GM12878 (cell line): ENCODE measurements at regions not wholly inside any gene's neighbourhood (a gene's known extent, or its start where the extent isn't known, plus 50 kb on each side); places are given as distances from the start of the nearest gene placed in this dataset.

Experiments used
- ATAC-seq: fragments of 200-7000 bp; cut with Tn5 transposase; 3 replicates; pipeline ENCODE4 v1.9.1; 2020; ENCODE audit warnings: mild to moderate bottlenecking, moderate library complexity
- BruUV-seq: library from RNA; stranded (reverse); fragments of 400-500 nt; replicated peaks from 2 replicates; lab custom pipeline; 2021; lab: Mats Ljungman, UMichigan
- CTCF ChIA-PET: fragments of 300-600 bp; sonication (Branson Sonifier 250); formaldehyde crosslinking; extraction: SDS; loops from one replicate; lab custom pipeline; 2021; ENCODE audit warnings: inconsistent platforms; lab: Yijun Ruan, JAX
- POLR2A ChIA-PET: fragments of 350-600 bp; formaldehyde crosslinking; extraction: SDS; loops from one replicate; lab custom pipeline; 2021; ENCODE audit warnings: inconsistent platforms; lab: Charles Lee
- RAD21 ChIA-PET: fragments of 300-600 bp; sonication (Branson Sonifier 250); formaldehyde crosslinking; loops from one replicate; lab custom pipeline; 2023; ENCODE audit warnings: antibody characterized with exemption; ENCODE audit not compliant: unreplicated experiment; lab: Charles Lee
- SMC1A ChIA-PET: fragments of 300-600 bp; sonication (Branson Sonifier 250); formaldehyde crosslinking; loops from one replicate; lab custom pipeline; 2023; ENCODE audit not compliant: unreplicated experiment, uncharacterized antibody; lab: Charles Lee
- DNase-seq: peaks from one replicate; pipeline ENCODE4 v3.0.0-alpha.2; 2011; ENCODE audit warnings: low read depth, low spot score
- FAIRE-seq: peaks from 3 replicates; lab custom pipeline; 2011; peaks lifted over from hg19 to GRCh38; lab: Jason Lieb, UNC
- H2AFZ ChIP-seq: 2 replicates; pipeline ENCODE4 v1.6.0; 2011; ENCODE audit warnings: low read depth, low read length, control low read depth; ENCODE audit not compliant: control insufficient read depth
- H3K27ac ChIP-seq: 2 replicates; pipeline ENCODE4 v1.5.1; 2011; ENCODE audit warnings: control low read depth; ENCODE audit not compliant: control insufficient read depth, insufficient read depth
- H3K27me3 ChIP-seq, 2 experiments: replicated peaks in 1 of 2; 2 replicates each; pipeline versions ENCODE4 v1.6.0 to v1.6.1; 2011; ENCODE audit warnings: low read length in 1 of 2; ENCODE audit not compliant: control insufficient read depth in 2 of 2, insufficient read depth in 2 of 2
- H3K36me3 ChIP-seq, 2 experiments: 2 replicates each; pipeline ENCODE4 v1.5.1; 2011; ENCODE audit warnings: low read length in 1 of 2; ENCODE audit not compliant: control insufficient read depth in 2 of 2, insufficient read depth in 2 of 2
- H3K4me1 ChIP-seq: 2 replicates; pipeline ENCODE4 v1.6.1; 2011; ENCODE audit warnings: mild to moderate bottlenecking, low read length, moderate library complexity, mixed read lengths; ENCODE audit not compliant: control insufficient read depth, insufficient read depth
- H3K4me2 ChIP-seq: 2 replicates; pipeline ENCODE4 v1.6.0; 2011; ENCODE audit warnings: control low read depth; ENCODE audit not compliant: control insufficient read depth, insufficient read depth
- H3K4me3 ChIP-seq: fragments of 200-600 bp; sonication (generic); 2 replicates; pipeline ENCODE4 v1.5.1; 2016
- H3K79me2 ChIP-seq: 2 replicates; pipeline ENCODE4 v1.6.0; 2011; ENCODE audit warnings: low read length; ENCODE audit not compliant: control insufficient read depth, insufficient read depth
- H3K9ac ChIP-seq: 2 replicates; pipeline ENCODE4 v1.8.0; 2011; ENCODE audit warnings: low read length, control low read depth, mixed read lengths; ENCODE audit not compliant: control insufficient read depth, insufficient read depth
- H3K9me3 ChIP-seq: replicated peaks from 3 replicates; pipeline ENCODE4 v1.5.1; 2011; ENCODE audit warnings: mild to moderate bottlenecking, low read length; ENCODE audit not compliant: control insufficient read depth, insufficient read depth
- H4K20me1 ChIP-seq: 2 replicates; pipeline ENCODE4 v1.6.0; 2011; ENCODE audit not compliant: control insufficient read depth, insufficient read depth
- RCOR1 ChIP-seq: conservative IDR thresholded peaks from 2 replicates; pipeline ENCODE4 v1.6.1; 2012; ENCODE audit warnings: low read depth, low read length, improper control_type of control experiment
- SIX5 ChIP-seq: IDR thresholded peaks from 2 replicates; pipeline ENCODE4 v1.6.1; 2011; ENCODE audit warnings: mild to moderate bottlenecking, low read depth, low read length, moderate library complexity; ENCODE audit not compliant: severe bottlenecking
- SMAD1 ChIP-seq: fragments of 450-650 bp; IDR thresholded peaks from 2 replicates; pipeline ENCODE4 v1.6.1; 2018; ENCODE audit warnings: mild to moderate bottlenecking, low read depth; ENCODE audit not compliant: partially characterized antibody
- SUPT20H ChIP-seq: IDR thresholded peaks from 2 replicates; pipeline ENCODE4 v1.6.1; 2011; ENCODE audit warnings: low read depth, mild to moderate bottlenecking, low read length, moderate library complexity, borderline replicate concordance; ENCODE audit not compliant: control insufficient read depth
- WGBS: methylation state at CpG from one replicate; pipeline ENCODE4 v1.1.6; 2016; ENCODE audit warnings: low lambda C conversion rate; ENCODE audit not compliant: insufficient replicate concordance, insufficient coverage; ENCODE audit errors: missing lambda C conversion rate; 5-methylcytosine and 5-hydroxymethylcytosine counted together
- in situ Hi-C: fragments of 300-500 bp; cut with MboI; formaldehyde crosslinking; loops from 9 replicates; pipeline ENCODE4 v1.14.3; 2018; ENCODE audit warnings: mixed read lengths
- intact Hi-C: fragments of 100-400 bp; cut with micrococcal nuclease; formaldehyde crosslinking; loops from one replicate; pipeline ENCODE4 v1.14.2; 2022; ENCODE audit not compliant: unreplicated experiment

DNA sequence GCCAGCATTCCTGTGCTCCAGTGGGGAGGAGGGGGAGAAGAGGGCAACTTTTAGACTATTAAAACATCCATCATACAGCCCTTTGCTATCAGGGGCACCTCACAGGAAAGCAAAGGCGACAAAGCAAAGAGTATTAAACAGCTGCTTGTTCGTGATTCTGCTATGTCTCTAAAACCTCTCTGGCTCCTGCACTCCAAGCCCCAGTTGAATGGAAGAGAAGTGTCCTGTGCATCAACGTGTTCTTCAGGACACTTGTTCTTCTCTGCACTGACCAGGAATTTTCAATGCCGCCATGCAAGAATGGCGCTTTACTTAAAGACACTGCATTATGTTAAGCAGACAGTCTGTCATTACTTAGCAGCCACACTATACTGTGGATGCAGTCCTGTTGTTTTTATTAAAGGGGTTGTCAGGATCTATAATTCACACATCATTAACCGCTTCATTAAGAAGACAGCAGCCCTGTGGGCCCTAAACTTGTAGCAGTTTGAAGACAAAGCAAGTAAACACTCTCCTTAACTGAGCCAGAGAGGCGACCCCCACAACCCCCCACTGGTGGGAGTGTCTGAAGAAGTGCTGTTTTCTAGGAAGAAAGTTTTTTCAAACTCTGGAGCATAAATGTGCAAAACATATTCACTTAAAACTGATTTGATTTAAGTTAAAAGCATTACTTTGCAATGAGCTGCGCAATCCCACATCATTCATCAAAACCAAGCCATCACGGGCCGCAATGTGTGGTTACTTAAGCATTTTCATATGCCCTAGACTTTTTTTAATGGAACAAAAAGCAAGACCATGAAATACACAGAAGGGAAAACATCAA lies 164.5 kb downstream of the ZNF608 start:
- ChIA-PET SMC1A (no interaction called here), POLR2A (no interaction called here), CTCF (no interaction called here), RAD21 (no interaction called here)
- BruUV-seq: no TSS peak
- ATAC-seq (no peak), DNase-seq (no peak), FAIRE-seq (no peak)
- Histone ChIP-seq H3K9me3 (no peaks in the 10 kb centered on the region; the same call in 2 of the 3 replicates), H3K27ac (no peak overlapping the region), H2AFZ (no peak overlapping the region), H4K20me1 (no peaks in the 10 kb centered on the region), H3K4me3 (no peak overlapping the region), H3K4me1 (peaks cover 16% of the 10 kb centered on the region; the same call in 1 of the 2 replicates), H3K9ac (no peak overlapping the region), H3K36me3 (no peaks in the 10 kb centered on the region; a peak in 1 of 4 replicates), H3K79me2 (no peaks in the 10 kb centered on the region), H3K27me3 (peaks cover 0 to 8% of the 10 kb centered on the region in 2 experiments), H3K4me2 (no peak overlapping the region)
- TF ChIP-seq SIX5 (no peak), SMAD1 (no peak), RCOR1 (no peak), SUPT20H (no peak)
- intact Hi-C loops: loop anchor here (2.0 to 5.0 kb wide), 4 partner anchors 55 to 525 kb away; partner anchors contain the start of gene ZNF608
- WGBS: 86% methylated on average over 10 of the region's 10 CpGs
- in situ Hi-C loops: loop anchor here (5.0 kb wide), 1 partner anchor 65 kb away; no protein-coding TSS in a partner anchor
